ENCODE measurements at regions not wholly inside any gene's neighbourhood (a gene's known extent, or its start where the extent isn't known, plus 50 kb on each side); places are given as distances from the start of the nearest gene placed in this dataset.

DNA sequence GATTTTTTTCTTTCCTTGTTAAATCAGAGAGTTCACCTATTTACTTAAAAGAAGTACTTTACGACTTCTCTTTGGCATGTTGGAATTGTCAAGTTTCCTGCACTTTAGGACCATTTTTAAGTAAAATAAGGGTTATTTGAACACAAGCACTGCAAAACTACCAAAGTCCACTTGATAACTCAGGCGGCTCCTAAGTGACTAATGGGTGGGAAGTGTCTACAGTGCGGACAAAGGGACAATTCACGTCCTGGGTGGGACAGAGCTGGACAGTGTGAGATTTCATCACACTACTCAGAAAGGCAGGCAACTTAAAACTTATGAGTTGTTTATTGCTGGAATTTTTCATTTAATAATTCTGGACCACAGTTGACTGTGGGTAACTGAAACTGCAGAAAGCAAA, 590.2 kb upstream of the UBE2E2 start:
- TF ChIP-seq, protein P1, sequence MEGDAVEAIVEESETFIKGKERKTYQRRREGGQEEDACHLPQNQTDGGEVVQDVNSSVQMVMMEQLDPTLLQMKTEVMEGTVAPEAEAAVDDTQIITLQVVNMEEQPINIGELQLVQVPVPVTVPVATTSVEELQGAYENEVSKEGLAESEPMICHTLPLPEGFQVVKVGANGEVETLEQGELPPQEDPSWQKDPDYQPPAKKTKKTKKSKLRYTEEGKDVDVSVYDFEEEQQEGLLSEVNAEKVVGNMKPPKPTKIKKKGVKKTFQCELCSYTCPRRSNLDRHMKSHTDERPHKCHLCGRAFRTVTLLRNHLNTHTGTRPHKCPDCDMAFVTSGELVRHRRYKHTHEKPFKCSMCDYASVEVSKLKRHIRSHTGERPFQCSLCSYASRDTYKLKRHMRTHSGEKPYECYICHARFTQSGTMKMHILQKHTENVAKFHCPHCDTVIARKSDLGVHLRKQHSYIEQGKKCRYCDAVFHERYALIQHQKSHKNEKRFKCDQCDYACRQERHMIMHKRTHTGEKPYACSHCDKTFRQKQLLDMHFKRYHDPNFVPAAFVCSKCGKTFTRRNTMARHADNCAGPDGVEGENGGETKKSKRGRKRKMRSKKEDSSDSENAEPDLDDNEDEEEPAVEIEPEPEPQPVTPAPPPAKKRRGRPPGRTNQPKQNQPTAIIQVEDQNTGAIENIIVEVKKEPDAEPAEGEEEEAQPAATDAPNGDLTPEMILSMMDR (IDR thresholded peaks at IDR 0.05): no peak
- TF ChIP-seq, protein P2, sequence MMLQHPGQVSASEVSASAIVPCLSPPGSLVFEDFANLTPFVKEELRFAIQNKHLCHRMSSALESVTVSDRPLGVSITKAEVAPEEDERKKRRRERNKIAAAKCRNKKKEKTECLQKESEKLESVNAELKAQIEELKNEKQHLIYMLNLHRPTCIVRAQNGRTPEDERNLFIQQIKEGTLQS (CRISPR knock-in tag; conservative IDR thresholded peaks at IDR 0.05): no peak
- no peak for TF ChIP-seq ZNF416 (CRISPR knock-in tag; IDR thresholded peaks at IDR 0.05)
- no peak for TF ChIP-seq USF1 (CRISPR knock-in tag; IDR thresholded peaks at IDR 0.05)
- TF ChIP-seq ZNF121 (CRISPR knock-in tag; IDR thresholded peaks at IDR 0.05): no peak
- no peak for TF ChIP-seq NFE2L1 (CRISPR knock-in tag; IDR thresholded peaks at IDR 0.05)
- TF ChIP-seq TCF7 (CRISPR knock-in tag; IDR thresholded peaks at IDR 0.05; ENCODE audit: low read depth): no peak

Data from WTC11 (cell line).